Stimulated activated naive CD4-positive, alpha-beta T cell (primary cell): ENCODE measurements at regions not wholly inside any gene's neighbourhood (a gene's known extent, or its start where the extent isn't known, plus 50 kb on each side); places are given as distances from the start of the nearest gene placed in this dataset.

ENCODE experiments used
- DNase-seq, 6 experiments: peaks; one replicate each; lab custom pipeline; 2025; lab: John Stamatoyannopoulos, UW

DNA sequence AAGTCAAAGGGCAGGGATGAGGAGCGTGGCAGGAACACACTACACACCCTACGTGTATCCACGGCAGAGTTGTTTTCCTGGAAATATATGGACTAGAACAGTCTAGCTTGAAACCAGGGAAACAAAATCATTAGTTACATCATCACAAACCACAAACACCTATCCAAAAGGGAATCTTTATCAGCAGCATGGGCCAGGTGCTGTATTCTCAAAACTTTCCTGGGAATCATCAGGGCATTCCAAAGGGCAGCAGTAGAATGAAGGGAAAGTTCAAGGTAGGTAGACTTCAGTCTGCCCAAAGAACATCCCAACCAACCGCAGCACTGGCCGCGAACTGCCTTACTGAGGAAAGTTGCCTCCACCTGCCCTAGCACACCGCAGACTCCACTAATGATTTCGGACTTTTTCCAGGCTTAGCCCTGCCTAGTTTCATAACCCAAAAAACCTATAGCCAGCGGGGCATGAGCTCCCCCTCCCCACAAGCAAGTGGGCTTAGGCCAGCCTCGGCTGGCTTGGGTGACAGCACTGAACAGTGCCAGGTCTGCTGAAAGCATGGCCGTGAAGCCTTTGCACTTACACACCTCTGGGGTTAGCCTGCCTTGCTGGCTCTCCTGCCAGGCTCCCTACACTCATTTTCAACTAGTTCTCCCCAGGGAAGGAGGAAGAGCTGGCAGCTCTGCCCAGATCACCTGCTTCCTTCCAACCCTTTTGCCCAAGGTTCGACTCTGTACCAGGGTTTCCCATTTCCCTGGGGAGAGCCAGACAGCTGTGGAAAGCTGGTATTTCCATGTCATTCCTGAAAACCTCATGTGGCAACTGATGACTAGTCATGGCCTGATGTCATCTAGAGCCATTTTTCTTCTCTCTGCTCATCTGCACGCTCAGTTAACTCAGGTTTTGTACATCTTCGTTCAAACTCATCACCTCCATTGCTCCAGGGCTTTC lies 77.3 kb upstream of the UBAC2 start:
- no peak for DNase-seq

DNA sequence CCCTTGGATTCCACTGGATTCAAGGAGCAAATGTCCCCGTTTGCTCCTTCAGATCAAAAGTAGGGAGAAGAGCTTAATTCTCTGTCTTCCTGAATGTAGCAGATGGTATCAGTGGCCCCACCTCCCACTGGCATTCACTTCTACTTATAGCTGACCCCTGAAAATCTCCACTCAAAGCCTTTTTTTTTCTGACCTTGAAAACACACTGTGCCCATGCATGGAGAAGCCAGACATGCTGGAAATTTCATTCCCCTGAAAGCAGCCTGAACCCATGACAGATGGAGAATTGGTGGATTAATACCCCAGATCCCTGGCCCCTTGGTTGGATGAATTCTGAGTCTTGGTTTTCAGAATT lies 76.6 kb upstream of the UBAC2 start:
- DNase-seq, result no peak

DNA sequence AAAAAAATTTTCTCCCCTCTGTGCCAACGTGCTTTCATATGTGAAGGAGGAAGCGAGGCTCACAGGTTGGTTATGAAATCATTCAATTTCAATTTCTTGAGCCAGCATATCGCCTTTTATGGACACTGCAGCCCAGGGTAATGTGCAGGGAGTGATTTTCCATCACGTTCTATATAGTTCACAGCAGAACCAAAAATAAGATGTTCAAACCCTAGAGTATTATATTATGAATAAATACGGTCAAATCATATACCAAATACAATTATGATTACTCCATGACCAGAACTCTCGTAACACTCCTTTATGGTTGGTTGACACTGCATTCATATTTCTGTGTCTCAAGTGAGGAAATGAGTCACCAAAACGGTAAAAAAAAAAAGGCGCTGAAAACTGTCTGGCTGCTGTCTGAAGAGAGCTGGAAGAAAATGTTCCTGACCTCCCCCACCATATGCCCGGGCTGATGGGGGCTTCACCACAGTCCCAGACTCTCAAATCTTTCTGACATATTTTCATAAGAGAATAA lies 75.8 kb upstream of the UBAC2 start:
- no peak for DNase-seq

DNA sequence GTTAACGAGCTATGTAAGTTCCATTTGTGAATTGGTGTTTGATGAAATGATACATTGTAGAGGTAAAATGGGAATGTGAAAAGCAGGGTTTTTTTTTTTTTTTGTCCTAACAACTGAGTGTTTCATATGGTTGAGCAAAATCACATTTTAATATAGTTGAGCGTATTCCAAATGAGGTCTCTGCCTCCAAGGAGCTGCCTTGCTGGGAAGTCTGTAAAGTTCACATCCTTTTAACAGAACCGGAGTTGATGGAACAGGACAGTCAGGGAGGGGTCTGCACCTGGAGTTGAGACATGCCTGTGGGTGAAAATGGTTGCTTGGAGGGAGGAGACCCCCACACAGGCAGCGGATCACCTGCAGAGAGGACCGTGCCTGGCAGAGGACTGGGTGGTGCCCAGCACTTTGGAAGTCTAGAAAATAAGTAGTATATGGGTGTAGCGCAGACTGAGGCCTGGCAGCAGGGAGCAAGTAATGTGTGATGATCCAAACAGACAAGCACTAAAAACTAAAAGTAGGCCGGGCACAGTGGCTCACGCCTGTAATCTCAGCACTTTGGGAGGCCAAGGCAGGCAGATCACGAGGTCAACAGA lies 75.2 kb upstream of the UBAC2 start:
- DNase-seq, result no peak

DNA sequence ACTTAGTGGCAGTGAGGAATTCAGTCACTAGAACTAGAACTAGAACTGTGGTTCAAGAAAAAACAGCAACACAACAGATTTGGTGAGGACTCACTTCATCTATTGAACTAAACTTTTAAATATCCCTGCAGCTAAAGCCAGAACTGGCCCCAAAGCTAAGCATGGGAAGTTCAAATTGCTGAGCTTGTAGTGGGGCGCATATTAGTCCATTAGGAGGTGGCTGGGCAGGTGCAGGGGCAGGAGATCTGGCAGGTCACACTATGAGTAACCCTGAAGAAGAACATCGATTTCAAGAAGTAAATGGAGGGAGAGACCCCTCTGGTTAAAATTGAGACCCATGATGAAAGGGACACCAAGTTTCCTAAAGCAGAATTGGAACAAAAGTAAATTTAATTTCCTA lies 73.8 kb upstream of the UBAC2 start:
- no peak for DNase-seq

DNA sequence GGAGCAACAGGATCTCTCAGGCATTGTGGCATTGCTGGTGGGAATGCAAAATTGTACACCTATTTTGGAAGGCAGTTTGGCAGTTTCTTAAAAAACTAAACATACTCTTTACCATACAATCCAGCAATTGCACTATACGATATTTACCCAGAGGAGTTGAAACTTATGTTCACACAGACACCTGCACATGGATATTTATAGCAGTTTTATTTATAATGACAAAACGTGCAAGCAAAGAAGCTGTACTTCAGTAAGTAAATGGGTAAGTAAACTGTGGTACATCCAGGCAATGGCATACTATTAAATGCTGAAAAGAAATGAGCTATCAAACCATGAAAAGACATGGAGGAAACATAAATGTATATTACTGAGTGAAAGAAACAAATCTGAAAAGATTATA lies 71.6 kb upstream of the UBAC2 start:
- DNase-seq, result no peak

DNA sequence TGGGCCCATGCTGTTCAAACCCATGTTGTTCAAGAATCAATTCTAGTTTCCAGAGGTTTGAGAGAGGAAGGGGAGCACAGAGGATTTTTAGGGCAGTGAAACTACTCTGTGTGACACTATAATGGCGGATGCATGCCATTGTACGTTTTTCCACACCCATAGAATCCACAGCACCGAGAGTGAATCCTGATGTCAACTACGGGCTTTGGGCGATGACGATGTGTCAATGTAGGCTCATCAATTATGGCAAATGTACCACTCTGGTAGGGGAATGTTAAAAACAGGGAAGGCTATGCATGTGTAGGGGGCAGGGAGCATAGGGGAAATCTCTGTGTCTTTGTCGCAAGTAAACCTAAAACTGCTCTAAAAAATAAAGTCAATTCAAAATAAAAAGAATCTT lies 70.7 kb upstream of the UBAC2 start:
- DNase-seq, result no peak

DNA sequence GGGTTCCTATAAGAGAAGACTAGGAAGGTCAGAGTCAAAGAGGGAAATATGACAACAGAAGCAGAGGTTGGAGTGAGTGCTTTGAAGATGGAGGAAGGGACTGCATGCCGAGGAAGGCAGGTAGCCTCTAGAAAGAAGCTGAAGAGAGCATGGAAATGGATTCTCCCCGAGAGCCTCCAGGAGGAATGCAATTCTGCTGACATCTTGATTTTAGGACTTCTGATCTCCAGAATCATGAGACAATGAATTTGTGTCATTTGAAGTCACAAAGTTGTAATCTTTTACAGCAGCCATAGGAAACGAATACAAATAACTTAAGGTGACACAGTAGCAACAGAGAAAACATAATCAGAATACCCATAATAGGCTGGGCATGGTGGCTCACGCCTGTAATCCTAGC lies 69.2 kb upstream of the UBAC2 start:
- no peak for DNase-seq

DNA sequence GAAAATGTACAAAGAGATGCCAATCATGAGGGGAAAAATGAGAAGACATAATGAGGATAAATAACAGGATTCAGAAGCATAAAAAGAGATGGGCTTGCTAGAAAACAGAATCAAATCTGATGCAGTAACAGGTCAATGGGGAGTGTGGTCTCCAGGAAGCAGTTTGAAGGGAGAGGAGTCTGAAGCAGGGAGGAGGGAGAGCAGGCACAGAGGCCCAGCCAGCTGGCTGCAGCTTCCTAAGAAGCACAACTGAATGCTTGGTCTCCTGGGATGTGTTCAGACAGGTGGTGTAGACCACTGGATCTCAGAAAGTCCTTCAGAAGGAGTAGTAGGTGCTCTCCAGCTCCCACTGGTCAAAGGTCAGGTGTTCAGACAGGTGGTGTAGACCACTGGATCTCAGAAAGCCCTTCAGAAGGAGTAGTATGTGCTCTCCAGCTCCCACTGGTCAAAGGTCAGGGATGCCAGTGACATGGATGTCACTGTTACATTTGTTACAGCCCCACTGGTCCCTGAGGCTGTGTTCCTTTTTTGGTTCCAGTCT lies 68.3 kb upstream of the UBAC2 start:
- DNase-seq, result no peak

DNA sequence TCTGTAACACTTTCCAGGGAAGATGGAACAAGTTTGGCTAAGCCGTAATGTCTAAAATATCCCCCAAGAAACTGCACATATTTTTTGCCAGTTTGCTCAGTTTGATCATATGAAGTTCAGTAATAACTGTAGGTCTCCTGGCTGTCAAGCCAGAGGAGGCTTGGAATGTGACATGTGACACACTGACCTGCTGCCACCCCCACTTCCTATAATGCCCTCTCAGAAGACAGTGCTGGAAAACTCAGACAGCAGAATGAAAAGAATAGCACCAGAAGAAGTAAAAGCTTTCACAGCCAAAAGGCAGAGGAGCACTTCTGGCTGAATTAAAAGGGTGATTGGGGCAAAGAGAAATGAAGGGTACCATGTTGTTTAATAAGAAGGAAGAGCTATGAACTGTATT lies 67.4 kb upstream of the UBAC2 start:
- DNase-seq, result no peak

DNA sequence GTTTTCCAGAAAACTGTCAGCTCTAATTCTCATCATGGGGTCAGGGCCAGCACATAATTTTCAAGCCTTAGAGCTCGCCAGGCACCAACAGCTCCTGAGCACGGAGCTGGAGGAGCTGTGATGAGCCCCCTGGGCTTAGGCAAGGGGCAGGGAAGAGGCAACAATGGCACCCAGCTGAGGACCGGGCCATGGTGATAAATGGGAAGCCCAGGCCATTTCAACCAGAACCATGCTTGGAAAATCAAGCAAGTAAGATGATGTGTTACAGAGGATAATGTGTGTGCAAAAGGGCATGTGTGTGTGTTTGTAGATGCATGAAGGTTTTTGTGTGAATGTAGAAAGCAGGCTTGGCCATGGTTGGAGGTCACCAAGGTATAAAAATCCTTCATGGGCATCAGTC lies 66.8 kb upstream of the UBAC2 start:
- DNase-seq, result no peak

DNA sequence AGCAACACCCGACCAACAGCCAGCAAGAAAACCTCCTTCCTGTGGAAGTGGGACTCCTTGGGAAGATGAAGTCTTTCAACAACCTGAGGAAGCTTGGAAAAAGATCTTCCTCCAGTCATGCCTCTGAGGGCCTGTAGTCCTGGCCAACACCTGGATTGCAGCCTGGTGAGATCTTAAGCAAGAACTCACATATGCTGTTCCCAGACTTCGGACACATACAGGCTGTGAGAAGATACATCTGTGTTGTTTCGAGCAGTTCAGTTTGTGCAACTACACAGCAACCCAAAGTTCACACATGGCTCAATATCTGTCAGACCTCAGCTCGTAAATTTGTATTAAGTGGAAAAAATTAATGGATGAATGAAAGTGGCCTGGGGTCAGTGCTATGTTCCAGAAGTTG lies 65.1 kb upstream of the UBAC2 start:
- no peak for DNase-seq

DNA sequence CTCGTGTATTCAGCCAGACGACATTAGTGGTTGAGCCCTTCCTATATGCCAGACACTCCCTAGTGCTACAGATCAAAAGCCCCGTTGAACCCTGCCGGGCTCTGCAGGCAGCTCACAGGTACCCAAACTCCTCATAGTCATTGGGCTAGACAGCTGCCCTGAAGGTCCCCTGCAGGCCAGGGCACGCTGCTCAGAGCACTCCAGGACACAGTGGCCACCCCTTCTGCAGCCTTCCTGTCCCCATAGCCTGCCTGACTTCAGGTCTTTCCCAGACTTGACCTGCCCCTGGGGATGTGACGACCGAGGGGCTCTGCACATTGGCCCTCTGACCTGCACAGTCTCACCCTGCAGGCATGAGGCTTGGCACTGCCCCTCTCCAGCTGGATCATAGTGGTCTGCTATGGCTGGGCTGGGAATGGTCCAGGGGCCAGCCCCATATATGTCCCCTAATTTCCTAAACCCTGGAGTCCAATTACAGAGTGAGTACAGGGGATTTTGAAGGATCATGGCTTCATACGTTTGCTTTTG lies 64.2 kb upstream of the UBAC2 start:
- no peak for DNase-seq

DNA sequence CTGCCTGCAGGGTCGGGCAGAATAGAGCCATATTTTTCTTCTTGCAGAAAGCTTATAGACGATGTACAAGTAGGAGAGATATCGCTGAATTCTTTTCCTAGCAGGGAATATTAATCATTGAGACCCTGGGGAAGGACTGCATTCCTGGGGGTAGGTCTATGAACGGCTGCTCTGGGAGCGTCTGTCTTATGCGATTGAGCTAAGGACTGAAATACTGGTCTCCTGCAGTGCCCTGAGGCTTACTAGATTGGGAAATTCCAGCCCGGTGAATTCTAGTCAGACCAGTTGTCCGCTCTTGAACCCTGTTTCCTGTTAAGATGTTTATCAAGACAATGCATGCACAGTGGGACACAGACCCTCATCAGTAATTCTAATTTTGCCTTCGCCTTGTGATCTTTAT lies 59.8 kb upstream of the UBAC2 start:
- no peak for DNase-seq

DNA sequence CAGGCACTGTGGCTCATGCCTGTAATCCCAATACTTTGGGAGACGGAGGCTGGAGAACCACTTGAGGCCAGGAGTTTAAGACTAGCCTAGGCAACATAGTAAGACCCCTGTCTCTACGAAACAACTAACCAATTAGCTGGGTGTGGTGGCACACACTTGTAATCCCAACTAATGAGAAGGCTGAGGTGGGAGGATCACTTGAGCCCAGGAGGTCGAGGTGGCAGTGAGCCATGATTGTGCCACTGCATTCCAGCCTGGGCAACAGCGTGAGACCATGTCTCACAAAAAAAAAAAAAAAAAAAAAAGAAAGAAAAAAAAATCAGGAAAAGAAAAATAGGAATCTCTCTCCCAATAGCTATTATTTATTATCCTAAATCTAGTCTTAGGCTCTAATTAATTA lies 56.8 kb upstream of the UBAC2 start:
- no peak for DNase-seq

DNA sequence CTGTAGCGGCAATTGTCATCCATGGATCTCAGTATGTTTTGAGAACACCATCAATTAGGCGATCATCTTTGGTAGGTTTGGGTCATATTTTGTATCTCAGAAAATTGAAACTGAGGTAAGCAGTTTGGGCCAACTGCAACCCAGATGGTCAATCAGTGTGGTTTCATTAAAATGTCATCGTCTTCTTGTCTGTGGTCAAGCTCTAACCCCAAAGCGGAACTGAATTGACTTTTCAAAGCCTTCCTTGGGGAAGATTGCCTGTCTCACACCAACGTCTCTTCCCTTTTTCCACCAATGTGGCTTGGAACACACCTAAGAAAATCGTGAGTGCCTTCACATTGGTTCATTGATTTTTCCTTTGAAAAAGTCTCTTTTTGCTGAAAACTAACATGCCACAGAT lies 56.3 kb upstream of the UBAC2 start:
- DNase-seq, result no peak

DNA sequence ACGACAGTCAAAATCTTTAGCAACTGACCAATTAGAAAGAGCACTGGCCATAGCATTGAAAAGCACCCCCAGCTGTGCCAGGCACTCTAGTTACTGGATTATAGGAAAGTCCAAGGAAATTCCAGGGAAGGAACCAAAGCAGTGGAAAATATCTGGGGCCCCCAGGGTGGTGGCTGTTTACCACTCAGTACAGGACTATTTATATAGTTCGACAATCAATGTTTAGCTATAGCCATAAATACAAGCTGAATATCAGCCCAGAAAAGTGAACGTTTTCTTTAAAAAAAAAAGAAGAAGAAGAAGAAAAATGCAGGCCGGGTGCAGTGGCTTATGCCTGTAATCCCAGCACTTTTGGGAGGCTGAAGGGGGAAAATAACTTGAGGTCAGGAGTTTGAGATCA lies 55.2 kb upstream of the UBAC2 start:
- no peak for DNase-seq

DNA sequence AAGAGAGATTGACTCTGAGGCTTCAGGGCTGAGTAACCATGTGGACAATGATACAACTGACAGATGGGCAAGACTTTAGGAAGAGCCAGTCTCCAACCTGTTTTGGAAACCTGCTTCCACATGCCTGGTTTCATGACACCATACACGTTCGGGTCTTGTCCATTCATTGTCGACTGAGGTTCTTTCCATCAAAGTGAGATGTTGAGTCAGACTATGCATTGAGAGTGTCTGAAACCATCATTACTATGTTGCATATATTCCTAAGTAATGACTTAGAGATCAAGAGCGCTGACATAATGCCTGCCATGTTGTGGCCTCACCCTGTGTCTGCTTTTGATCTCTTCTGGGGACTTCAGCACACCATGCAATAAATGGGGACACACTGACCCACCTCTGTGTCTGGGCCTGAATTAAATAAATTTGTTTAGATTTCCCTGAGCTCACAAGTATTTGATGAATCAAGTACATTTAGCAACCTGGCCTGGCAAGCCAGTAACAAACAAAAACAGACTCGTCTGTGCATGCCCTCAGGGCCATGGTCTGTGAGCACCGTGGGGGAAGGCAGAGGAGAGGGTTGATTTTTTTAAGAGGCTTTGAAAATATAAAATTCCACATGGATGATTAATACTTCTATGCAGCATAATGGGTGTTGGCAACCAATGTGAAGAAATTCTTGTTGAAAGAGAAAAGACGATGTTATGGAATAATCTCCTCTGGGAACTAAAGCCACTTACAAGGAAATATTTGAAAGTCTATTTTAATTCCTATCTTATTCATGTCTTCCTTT lies 49.9 kb upstream of the UBAC2 start:
- no peak for DNase-seq
